SKM-1 (cell line): ENCODE measurements at regions not wholly inside any gene's neighbourhood (a gene's known extent, or its start where the extent isn't known, plus 50 kb on each side); places are given as distances from the start of the nearest gene placed in this dataset.

Experiments
- DNase-seq: peaks from one replicate; lab custom pipeline; 2025; ENCODE audit not compliant: unreplicated experiment; lab: John Stamatoyannopoulos, UW

- DNase-seq = no peak
These were observed 472.8 kb downstream of the CCDC171 start for GRCh38 chr9:16025627-16026026.

GRCh38 chr9:16026886-16027285, 474.0 kb downstream of the CCDC171 start:
- DNase-seq = no peak

- DNase-seq = no peak
These were observed 475.7 kb downstream of the CCDC171 start for GRCh38 chr9:16028548-16028947.

- no peak for DNase-seq
These were observed 476.3 kb downstream of the CCDC171 start for GRCh38 chr9:16029046-16029615.

GRCh38 chr9:16029796-16030363, 477.0 kb downstream of the CCDC171 start:
- DNase-seq = no peak

- peak; percentile 13 for DNase-seq
These were observed 477.8 kb downstream of the CCDC171 start for GRCh38 chr9:16030528-16031185.

- DNase-seq = no peak
These were observed 478.6 kb downstream of the CCDC171 start for GRCh38 chr9:16031486-16031885.

GRCh38 chr9:16031971-16032370, 479.1 kb downstream of the CCDC171 start:
- DNase-seq = no peak

GRCh38 chr9:16032799-16033198, 480.0 kb downstream of the CCDC171 start:
- DNase-seq = no peak

GRCh38 chr9:16033253-16033652, 480.4 kb downstream of the CCDC171 start:
- no peak for DNase-seq

- no peak for DNase-seq
These were observed 481.3 kb downstream of the CCDC171 start for GRCh38 chr9:16033921-16034691.

GRCh38 chr9:16039218-16039987, 486.6 kb downstream of the CCDC171 start:
- DNase-seq = no peak

GRCh38 chr9:16039988-16040761, 487.3 kb downstream of the CCDC171 start:
- no peak for DNase-seq

GRCh38 chr9:16043756-16044578, 491.1 kb downstream of the CCDC171 start:
- no peak for DNase-seq

GRCh38 chr9:16044579-16044881, 491.7 kb downstream of the CCDC171 start:
- no peak for DNase-seq

GRCh38 chr9:16045651-16046280, 492.9 kb downstream of the CCDC171 start:
- no peak for DNase-seq

- no peak for DNase-seq
These were observed 493.9 kb downstream of the CCDC171 start for GRCh38 chr9:16046713-16047112.

- DNase-seq = no peak
These were observed 495.3 kb downstream of the CCDC171 start for GRCh38 chr9:16048129-16048528.

GRCh38 chr9:16052146-16052545, 499.3 kb downstream of the CCDC171 start:
- DNase-seq = no peak
